Activated naive CD8-positive, alpha-beta T cell treated with anti-CD3 and anti-CD28 coated beads, Interleukin-2, amount 50 U/mL, for 24 hours (primary cell): ENCODE measurements at regions not wholly inside any gene's neighbourhood (a gene's known extent, or its start where the extent isn't known, plus 50 kb on each side); places are given as distances from the start of the nearest gene placed in this dataset.

Experiments
- ATAC-seq: fragments of 150-1000 bp; cut with Tn5 transposase; one replicate; pipeline ENCODE4 v1.10.0; 2021
- DNase-seq: peaks from one replicate; pipeline ENCODE4 v3.0.0; 2021
- H3K27ac Mint-ChIP-seq: one replicate; pipeline ENCODE4 v1.8.0; 2021; ENCODE audit warnings: mild to moderate bottlenecking, mixed read lengths
- H3K27me3 Mint-ChIP-seq: one replicate; pipeline ENCODE4 v1.8.0; 2021; ENCODE audit warnings: mixed read lengths
- H3K36me3 Mint-ChIP-seq: one replicate; pipeline ENCODE4 v1.8.0; 2021; ENCODE audit warnings: low read depth, mixed read lengths
- H3K4me1 Mint-ChIP-seq: one replicate; pipeline ENCODE4 v1.8.0; 2021; ENCODE audit warnings: mixed read lengths
- H3K4me3 Mint-ChIP-seq: one replicate; pipeline ENCODE4 v1.8.0; 2021; ENCODE audit warnings: mild to moderate bottlenecking, moderate library complexity, mixed read lengths
- H3K9me3 Mint-ChIP-seq: one replicate; pipeline ENCODE4 v1.8.0; 2021; ENCODE audit warnings: mixed read lengths

- H3K4me1 Mint-ChIP-seq = no peaks in the 10 kb centered on the region
- no peaks in the 10 kb centered on the region for H3K36me3 Mint-ChIP-seq
- H3K9me3 Mint-ChIP-seq = no peaks in the 10 kb centered on the region
- no peaks in the 10 kb centered on the region for H3K27me3 Mint-ChIP-seq
- DNase-seq = no peak
- H3K27ac Mint-ChIP-seq = no peak overlapping the region
- no peak for ATAC-seq
- H3K4me3 Mint-ChIP-seq = no peak overlapping the region
These were observed 221.0 kb upstream of the EOMES start for GRCh38 chr3:27943106-27943505.

- H3K27ac Mint-ChIP-seq = no peak overlapping the region
- no peaks in the 10 kb centered on the region for H3K27me3 Mint-ChIP-seq
These were observed 223.1 kb upstream of the EOMES start for GRCh38 chr3:27945229-27945628.

DNA sequence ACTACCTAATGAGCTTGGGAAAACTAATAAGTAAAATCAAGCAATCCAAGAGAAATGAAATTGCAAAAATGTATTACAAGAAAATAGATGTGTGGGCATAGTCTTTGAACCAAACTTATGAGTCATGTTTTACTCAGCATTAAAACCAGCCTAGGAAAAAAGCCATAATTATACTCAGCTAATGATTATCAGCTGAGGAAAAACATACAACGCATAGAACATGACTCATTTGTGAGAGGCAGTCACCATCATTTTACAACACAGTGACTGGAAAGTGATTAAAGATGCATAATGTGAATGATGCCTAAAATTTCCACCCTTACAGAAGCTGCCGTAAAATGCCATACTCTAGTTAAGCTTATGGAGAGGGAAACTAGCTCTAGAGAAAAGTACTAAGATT lies 238.0 kb upstream of the EOMES start:
- peaks cover 4% of the 10 kb centered on the region for H3K36me3 Mint-ChIP-seq
- H3K27me3 Mint-ChIP-seq = no peaks in the 10 kb centered on the region
- H3K4me3 Mint-ChIP-seq = no peak overlapping the region
- ATAC-seq = peak; percentile 79
- no peak overlapping the region for H3K27ac Mint-ChIP-seq
- DNase-seq = no peak
- H3K4me1 Mint-ChIP-seq = peaks cover 30% of the 10 kb centered on the region
- peaks cover 7% of the 10 kb centered on the region for H3K9me3 Mint-ChIP-seq

More at GRCh38 chr3:27945229-27945628, 223.1 kb upstream of the EOMES start:
- ATAC-seq (no peak), DNase-seq (no peak)
- Mint-ChIP-seq H3K36me3 (no peaks in the 10 kb centered on the region), H3K4me3 (no peak overlapping the region), H3K9me3 (peaks cover 9% of the 10 kb centered on the region), H3K4me1 (no peaks in the 10 kb centered on the region)

- H3K4me3 Mint-ChIP-seq = no peak overlapping the region
- peak; percentile 5 for DNase-seq
- H3K27ac Mint-ChIP-seq = no peak overlapping the region
- peaks cover 31% of the 10 kb centered on the region for H3K4me1 Mint-ChIP-seq
- no peaks in the 10 kb centered on the region for H3K9me3 Mint-ChIP-seq
- ATAC-seq = peak; percentile 75
- no peaks in the 10 kb centered on the region for H3K27me3 Mint-ChIP-seq
- no peaks in the 10 kb centered on the region for H3K36me3 Mint-ChIP-seq
These were observed 241.4 kb upstream of the EOMES start for GRCh38 chr3:27963519-27963918.

- Mint-ChIP-seq H3K4me1 (peaks cover under 1% of the 10 kb centered on the region), H3K9me3 (no peaks in the 10 kb centered on the region), H3K27ac (no peak overlapping the region), H3K36me3 (no peaks in the 10 kb centered on the region), H3K4me3 (no peak overlapping the region), H3K27me3 (no peaks in the 10 kb centered on the region)
- ATAC-seq (no peak), DNase-seq (no peak)
These were observed 249.5 kb upstream of the EOMES start for GRCh38 chr3:27971600-27971999.

DNA sequence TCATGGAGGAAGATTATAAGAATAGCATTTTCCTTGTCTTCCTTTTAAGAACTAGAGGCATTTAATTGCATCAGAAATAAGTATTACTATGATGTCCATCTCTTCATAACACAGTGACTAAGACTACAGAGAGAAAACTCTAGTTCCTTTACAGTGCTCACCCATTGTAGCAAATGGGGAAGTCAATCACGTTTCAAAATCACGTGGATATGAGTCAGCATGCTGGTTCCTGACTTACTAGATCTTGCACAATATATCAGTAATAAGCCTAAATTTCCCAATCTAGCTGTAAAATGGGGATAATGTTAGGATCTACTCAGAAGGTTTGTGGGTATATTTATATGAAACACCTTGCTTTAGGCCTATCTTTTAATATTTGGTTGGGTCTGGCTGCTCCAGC lies 254.8 kb upstream of the EOMES start:
- no peak overlapping the region for H3K27ac Mint-ChIP-seq
- ATAC-seq = no peak
- peaks cover 2% of the 10 kb centered on the region for H3K9me3 Mint-ChIP-seq
- no peaks in the 10 kb centered on the region for H3K36me3 Mint-ChIP-seq
- no peak for DNase-seq
- H3K4me3 Mint-ChIP-seq = no peak overlapping the region
- no peaks in the 10 kb centered on the region for H3K27me3 Mint-ChIP-seq
- peaks cover 4% of the 10 kb centered on the region for H3K4me1 Mint-ChIP-seq

- H3K36me3 Mint-ChIP-seq = no peaks in the 10 kb centered on the region
- H3K27me3 Mint-ChIP-seq = no peaks in the 10 kb centered on the region
- peaks cover 4% of the 10 kb centered on the region for H3K4me1 Mint-ChIP-seq
- peaks cover 5% of the 10 kb centered on the region for H3K9me3 Mint-ChIP-seq
- DNase-seq (no peak), ATAC-seq (no peak)
- no peak overlapping the region for H3K27ac Mint-ChIP-seq
- no peak overlapping the region for H3K4me3 Mint-ChIP-seq
These were observed 256.3 kb upstream of the EOMES start for GRCh38 chr3:27978440-27978839.

- no peaks in the 10 kb centered on the region for H3K27me3 Mint-ChIP-seq
- no peak overlapping the region for H3K27ac Mint-ChIP-seq
- no peak overlapping the region for H3K4me3 Mint-ChIP-seq
- H3K4me1 Mint-ChIP-seq = no peaks in the 10 kb centered on the region
- no peaks in the 10 kb centered on the region for H3K36me3 Mint-ChIP-seq
- ATAC-seq (no peak), DNase-seq (no peak)
- peaks cover 5% of the 10 kb centered on the region for H3K9me3 Mint-ChIP-seq
These were observed 255.9 kb upstream of the CMC1 start for GRCh38 chr3:27985369-27986035.

DNA sequence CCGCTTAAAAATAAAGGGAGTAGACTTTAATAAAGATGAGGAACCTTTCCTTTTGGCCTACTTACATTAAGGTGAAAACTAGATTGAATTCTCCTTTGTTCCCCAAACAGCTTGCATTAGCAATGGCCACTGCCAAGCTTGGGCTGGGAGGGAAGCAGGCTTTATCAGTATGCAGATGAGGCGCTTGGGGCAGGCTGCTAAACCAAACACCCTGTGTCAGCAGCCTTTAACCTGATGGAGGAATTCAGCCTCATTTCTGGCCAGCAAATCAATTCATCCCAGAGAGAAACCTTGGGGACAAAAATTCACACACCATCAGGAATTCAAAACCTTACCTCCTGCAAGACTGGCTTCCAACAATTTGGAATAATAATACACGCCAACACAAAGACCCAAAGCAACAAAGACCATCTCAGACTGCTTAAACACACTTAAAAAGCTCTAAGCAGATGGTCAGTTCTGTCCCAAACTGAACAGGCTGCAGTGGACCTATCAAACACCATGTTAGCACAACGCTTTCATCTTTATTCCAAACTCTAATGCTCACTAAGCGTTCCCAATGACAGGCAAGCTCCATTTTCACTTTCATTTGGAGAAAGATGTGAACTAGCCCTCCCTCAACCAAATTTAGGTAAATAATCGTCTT lies 255.1 kb upstream of the CMC1 start:
- no peaks in the 10 kb centered on the region for H3K36me3 Mint-ChIP-seq
- H3K9me3 Mint-ChIP-seq = peaks cover 5% of the 10 kb centered on the region
- ATAC-seq (no peak), DNase-seq (no peak)
- no peak overlapping the region for H3K27ac Mint-ChIP-seq
- H3K27me3 Mint-ChIP-seq = no peaks in the 10 kb centered on the region
- H3K4me3 Mint-ChIP-seq = no peak overlapping the region
- H3K4me1 Mint-ChIP-seq = no peaks in the 10 kb centered on the region

GRCh38 chr3:27990324-27990723 lies 251.1 kb upstream of the CMC1 start:
- H3K27me3 Mint-ChIP-seq = no peaks in the 10 kb centered on the region
- no peak for DNase-seq
- H3K36me3 Mint-ChIP-seq = no peaks in the 10 kb centered on the region
- no peak overlapping the region for H3K27ac Mint-ChIP-seq
- H3K4me3 Mint-ChIP-seq = no peak overlapping the region
- no peaks in the 10 kb centered on the region for H3K4me1 Mint-ChIP-seq
- no peak for ATAC-seq
- H3K9me3 Mint-ChIP-seq = peaks cover 3% of the 10 kb centered on the region

GRCh38 chr3:27990837-27991236 lies 250.6 kb upstream of the CMC1 start:
- no peak overlapping the region for H3K27ac Mint-ChIP-seq
- H3K36me3 Mint-ChIP-seq = no peaks in the 10 kb centered on the region
- no peaks in the 10 kb centered on the region for H3K27me3 Mint-ChIP-seq
- H3K9me3 Mint-ChIP-seq = peaks cover 3% of the 10 kb centered on the region
- no peak for ATAC-seq
- H3K4me3 Mint-ChIP-seq = no peak overlapping the region
- no peaks in the 10 kb centered on the region for H3K4me1 Mint-ChIP-seq
- DNase-seq = no peak

DNA sequence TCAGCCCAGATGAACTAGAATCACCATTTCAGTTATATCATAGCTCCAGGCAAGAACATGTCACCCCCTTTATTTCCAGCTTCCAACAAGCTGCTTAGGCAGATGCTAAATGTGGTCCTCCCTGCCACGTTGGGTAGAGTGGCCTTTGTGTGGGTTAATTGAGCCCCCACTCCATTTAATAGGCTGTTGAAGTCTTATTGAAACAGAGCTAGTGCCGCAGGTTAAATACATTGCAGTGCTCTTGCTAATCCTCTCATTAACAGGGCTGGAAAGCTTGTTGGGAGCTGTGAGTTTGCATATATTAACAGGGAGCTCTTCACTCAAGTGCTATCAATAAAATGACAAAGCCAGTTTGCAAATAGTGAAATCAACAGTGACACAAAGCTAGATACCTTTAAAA lies 248.4 kb upstream of the CMC1 start:
- Mint-ChIP-seq H3K4me3 (no peak overlapping the region), H3K27ac (no peak overlapping the region), H3K4me1 (no peaks in the 10 kb centered on the region), H3K36me3 (no peaks in the 10 kb centered on the region), H3K9me3 (peaks cover 3% of the 10 kb centered on the region), H3K27me3 (no peaks in the 10 kb centered on the region)
- ATAC-seq (no peak), DNase-seq (no peak)

GRCh38 chr3:28000608-28001007 lies 240.8 kb upstream of the CMC1 start:
- peaks cover 8% of the 10 kb centered on the region for H3K9me3 Mint-ChIP-seq
- ATAC-seq = no peak
- H3K4me3 Mint-ChIP-seq = no peak overlapping the region
- H3K27me3 Mint-ChIP-seq = no peaks in the 10 kb centered on the region
- DNase-seq = no peak
- no peaks in the 10 kb centered on the region for H3K4me1 Mint-ChIP-seq
- H3K27ac Mint-ChIP-seq = no peak overlapping the region
- peaks cover 2% of the 10 kb centered on the region for H3K36me3 Mint-ChIP-seq

- Mint-ChIP-seq H3K36me3 (no peaks in the 10 kb centered on the region), H3K9me3 (peaks cover 8% of the 10 kb centered on the region), H3K4me3 (no peak overlapping the region), H3K27ac (no peak overlapping the region), H3K27me3 (no peaks in the 10 kb centered on the region), H3K4me1 (no peaks in the 10 kb centered on the region)
- ATAC-seq (no peak), DNase-seq (no peak)
These were observed 233.2 kb upstream of the CMC1 start for GRCh38 chr3:28008235-28008634.

GRCh38 chr3:28012830-28013229 lies 228.6 kb upstream of the CMC1 start:
- H3K9me3 Mint-ChIP-seq = no peaks in the 10 kb centered on the region
- no peak for ATAC-seq

More at GRCh38 chr3:28012830-28013229, 228.6 kb upstream of the CMC1 start:
- Mint-ChIP-seq H3K27ac (no peak overlapping the region), H3K27me3 (no peaks in the 10 kb centered on the region), H3K4me3 (no peak overlapping the region), H3K4me1 (peaks cover 3% of the 10 kb centered on the region), H3K36me3 (no peaks in the 10 kb centered on the region)
- DNase-seq = no peak
